HuH-7 (cell line): ENCODE measurements at regions not wholly inside any gene's neighbourhood (a gene's known extent, or its start where the extent isn't known, plus 50 kb on each side); places are given as distances from the start of the nearest gene placed in this dataset.

ENCODE experiments used
- DNase-seq: peaks from one replicate; pipeline ENCODE4 v3.0.0; 2011; ENCODE audit warnings: low spot score

DNA sequence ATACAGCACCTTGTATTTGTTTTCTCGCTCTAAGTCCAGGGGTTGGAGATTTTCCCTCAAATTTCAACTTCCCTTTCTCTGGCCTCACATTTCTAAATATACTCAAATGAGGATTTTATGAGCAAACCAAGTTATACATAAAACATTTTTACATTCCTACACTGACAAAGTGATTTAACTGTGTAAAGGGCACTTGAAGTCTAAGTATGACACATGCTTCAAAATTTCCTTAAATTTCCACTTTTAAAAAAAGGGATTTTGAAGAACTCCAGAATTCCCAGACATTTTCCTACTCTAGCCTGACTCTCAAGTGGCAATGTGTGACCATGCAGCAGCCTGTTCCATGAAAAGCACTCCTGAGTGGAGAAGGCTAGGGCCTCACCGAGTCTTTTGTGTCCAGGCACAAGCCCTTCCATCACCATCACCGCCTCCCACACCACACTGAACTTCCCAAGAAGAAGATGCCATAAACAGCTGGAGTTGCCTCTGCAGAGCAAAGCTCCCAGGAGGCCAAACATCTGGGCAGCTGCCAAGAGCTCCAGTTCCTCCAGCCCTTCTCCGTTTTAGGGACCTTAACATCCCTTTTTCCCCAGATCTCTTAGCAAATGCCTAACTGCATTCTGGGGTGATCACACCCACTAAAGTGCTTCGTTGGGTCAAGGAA lies 68.9 kb downstream of the NCR2 start:
- DNase-seq: no peak

DNA sequence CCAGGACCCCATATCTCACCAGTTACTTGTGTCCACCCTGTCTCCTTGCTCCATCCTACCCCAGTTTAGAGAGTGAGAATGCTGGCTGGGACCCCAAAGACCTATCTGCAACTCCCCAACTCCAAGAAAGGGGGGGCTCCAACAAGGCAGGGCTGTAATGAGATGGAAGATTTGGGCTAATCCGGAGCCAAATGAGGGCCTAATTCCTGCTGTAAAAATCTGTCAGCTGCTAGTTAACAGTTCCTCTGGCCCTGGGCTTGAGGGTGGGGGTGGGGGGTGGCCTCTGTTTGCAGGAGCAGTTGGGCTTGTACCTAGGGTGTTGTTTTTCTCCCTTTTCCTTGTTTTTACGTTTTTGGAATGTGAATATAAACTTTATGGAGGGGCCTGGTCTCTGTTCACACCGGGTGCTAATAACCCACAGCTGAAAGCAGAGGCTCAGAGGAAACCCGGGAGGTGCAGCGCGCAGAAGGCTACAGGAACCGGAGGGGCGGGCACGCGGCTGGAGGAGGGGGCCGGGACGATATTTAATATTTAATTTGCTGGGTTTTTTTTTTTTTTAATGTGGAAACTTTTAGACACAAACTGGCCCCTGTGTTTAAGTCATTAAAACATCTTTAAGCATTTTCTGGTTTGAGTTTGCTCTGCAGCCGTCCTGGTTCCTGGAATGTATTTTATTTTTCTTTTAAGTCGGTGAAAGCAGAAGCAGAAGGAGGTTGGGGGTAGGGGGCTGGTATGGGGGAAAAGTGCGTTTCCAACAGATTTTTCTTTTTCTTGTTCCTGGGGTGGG lies 70.7 kb downstream of the NCR2 start:
- DNase-seq: no peak

DNA sequence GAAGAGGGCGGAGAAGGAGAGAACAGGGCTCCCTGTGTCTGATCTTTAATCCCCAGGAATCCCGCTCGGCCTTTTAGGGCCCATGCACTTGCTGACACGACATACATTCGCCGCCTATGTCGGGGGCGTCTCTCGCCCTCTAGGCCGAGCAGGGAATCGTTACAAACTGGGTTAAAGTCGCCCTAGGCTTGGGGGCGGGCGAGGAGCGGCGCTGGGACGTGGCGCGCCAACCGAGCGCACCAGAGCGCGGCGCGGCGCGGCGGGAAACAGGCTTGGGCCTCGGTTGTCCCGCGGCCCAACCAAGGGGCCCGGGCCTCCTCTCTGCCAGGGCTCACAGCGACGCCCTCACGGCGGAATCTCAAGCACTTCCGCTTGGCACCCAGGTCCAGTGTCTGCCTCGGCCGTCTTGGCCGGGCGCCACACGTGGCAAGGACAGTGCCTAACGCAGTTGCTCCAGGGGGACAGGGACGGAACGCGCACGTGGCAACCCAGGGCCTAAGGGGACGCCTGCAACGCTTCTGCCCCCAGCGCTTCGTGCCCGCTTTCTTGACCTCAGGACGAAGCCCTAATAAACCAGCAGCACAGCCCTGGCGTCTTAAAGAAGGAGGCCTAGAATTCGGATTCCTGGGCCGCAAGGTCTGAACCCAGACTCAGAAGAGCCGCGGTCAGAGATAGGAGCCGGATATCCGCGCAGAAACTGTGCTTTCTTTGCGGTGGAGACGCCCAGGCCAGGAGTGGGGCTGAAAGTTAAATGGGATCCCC lies 71.5 kb downstream of the NCR2 start:
- DNase-seq: no peak

DNA sequence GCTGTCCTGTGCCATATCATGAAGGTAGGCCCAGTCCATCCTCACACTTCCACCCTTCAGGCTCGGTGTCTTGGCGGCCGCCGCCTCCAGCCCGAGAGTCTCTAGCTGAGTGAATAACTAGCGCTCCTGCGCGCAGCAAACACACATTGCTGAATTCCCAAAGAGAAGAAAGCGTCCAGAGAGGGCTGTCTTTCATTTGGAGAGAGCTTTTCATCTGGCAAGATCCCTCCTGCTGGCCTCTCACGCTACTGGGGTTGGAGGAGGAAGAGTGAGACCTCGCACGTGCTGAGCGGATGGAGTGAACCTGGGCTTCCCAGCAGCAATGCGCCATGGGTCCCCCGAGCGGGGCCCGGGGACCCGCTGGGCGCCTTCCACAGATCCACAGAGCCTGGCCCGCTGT lies 73.2 kb downstream of the NCR2 start:
- DNase-seq: no peak

DNA sequence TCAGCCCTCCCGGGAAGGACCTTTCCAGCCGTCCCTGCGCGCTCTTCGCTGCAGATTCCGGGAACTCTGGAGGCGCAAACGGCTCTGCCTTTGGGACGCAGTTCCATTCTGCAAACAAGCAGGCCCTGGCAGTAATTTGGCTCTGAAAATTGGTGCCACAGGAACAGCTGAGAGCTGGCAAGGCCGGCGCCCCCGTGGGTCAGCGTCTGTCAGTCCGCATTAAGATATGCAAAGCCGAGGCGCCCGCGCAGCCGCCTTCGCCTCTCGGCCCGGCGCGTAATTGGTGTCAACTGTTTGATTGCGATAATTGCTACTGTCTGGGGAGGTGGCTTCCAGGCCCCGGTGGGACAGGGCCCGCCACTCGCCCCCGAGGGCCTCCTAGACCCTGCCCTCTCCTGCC lies 73.6 kb downstream of the NCR2 start:
- no peak for DNase-seq

DNA sequence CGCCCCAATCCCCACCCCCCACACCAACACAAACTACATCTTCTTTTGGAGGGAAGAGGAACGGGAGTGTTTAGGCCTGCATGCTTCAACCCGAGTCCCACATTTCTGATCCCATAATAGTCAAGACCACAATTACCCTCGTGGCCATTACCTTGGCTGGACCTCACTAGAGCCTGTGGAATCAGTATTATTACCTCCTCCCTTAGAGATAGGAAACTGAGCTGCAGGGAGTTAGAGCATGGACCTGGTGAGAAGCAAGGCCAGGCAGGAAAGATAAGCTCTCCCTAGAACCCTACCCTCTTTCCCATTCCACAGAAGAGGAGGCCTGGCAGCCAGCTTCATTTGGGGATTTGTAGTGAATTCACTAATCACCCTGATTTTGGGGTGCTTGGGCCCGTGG lies 74.1 kb downstream of the NCR2 start:
- DNase-seq: no peak

DNA sequence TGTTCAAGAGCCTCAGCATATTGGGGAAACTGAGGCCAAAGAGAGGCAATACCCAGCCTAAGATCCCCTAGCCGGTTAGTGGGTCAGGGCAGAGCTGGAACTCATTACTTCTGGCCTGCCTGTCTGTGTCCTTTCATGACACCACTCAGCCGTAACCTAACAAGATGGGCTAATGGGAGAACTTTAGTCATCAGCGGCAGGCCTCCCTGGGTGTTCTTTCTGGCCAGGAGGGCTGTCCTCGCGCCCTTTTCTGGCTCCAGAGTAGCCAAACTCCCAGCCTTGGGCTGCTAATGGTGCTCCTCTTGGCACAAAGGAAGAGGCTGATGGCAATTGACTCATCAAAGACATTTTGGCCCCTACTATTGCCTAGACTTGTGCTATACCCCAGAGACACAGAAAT lies 76.6 kb downstream of the NCR2 start:
- DNase-seq: no peak

DNA sequence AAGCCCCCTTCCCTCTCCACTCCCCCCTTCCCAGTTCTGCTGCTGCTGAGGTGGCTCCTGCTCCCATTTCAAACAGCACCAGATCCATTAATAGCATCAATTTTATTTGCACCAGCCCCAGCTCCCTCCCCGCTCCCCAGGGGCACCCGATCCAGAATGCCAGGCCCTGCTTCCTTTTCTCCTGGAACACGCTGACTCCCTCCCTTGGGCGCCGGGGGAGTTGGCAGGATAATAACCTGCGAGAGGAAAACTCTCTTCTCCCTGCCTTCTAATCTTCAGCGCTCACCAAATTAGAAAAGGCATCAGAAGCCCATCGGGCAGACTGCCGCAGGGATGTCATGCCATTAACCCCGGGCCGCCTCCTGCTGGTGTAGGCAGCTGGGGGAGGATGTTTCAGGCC lies 77.8 kb downstream of the NCR2 start:
- no peak for DNase-seq

DNA sequence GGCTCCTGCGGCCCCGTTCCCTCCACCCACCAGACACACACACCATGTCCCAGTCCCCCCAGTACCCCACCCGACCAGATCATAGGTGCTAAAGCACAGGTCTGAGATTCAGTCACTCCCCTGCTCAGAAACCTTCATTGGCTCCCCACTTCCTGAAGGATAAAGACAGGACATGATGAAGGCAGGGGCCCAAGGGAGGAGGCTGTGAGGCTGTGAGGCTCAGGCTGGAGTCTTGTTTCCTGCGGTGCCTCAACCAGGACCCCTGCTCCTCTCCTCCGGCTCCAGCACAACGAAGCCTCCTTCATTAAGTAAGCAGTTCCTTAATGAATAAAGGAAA lies 81.1 kb downstream of the NCR2 start:
- no peak for DNase-seq

DNA sequence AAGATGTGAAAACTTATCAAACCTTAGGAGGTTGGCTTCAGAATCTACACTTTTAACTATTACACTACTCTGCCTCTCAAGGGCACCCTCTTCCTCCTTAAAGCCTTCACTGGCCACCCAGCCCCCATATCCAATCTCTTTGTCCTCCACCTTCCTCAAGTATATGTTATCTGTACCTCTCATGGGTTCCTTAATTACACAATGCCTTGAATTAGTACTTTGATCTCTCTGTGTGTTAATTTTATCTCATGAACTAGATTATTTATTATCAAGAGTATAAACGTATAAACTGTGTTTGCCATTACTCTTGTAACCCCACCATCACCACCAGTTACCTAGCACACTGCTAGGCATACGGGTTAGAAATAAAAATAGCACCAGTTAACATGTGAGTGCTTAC lies 83.3 kb downstream of the NCR2 start:
- no peak for DNase-seq

DNA sequence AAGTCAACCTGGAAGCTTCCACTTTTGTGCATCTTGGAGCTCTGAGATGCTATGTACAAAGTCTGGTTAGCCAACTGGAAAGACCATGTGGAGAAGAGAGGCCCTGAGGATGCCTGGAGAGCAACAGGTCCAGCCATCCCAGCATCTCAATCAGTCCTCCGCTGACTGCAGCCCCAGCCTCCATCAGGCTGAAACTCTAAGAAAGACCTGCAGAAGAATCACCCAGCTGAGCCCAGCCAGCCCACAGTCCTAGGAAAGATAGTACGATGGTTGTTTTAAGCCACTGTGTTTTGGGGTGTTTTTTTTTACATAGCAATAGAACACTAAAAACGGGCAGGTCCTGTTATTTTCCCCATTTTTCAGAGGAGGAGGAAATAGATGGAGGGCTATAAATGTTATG lies 84.0 kb downstream of the NCR2 start:
- DNase-seq: no peak

DNA sequence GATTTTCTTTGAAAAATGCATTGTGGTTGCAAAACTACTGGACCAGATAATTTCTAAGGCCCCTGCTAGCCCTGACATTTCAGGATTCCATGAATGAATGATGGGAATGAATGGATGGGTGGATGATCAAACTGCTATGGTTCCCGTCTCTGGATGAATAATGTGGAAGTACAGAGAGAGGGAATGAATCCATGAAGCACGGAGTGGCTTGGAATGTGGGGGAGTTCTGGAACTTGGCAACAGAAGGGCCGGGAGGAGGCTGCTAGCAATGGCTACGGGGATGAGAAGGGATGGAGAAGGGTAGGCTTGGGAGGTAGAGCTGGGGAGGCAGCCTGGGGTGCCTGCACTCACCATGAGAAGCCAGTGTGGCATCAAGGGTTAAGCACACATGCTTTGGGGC lies 84.8 kb downstream of the NCR2 start:
- DNase-seq: no peak

DNA sequence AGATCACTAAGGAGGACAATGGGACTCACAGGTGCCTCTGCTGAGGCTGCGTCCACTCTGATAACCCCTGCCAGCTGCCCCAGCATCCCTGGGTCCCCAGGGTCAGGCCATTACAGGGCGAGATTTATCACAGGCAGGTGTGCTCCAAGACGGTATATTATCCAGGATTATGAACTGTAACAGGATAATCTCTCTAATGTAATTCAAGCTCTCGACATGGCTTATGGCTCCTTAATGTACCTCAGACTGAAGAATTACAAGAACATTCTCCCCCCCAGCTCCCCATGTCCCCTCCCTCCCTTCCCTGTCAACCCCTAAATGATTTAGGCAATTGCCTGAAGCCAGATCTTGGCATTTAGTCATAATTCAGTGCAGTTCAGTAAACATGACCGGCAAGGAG lies 86.8 kb downstream of the NCR2 start:
- no peak for DNase-seq

DNA sequence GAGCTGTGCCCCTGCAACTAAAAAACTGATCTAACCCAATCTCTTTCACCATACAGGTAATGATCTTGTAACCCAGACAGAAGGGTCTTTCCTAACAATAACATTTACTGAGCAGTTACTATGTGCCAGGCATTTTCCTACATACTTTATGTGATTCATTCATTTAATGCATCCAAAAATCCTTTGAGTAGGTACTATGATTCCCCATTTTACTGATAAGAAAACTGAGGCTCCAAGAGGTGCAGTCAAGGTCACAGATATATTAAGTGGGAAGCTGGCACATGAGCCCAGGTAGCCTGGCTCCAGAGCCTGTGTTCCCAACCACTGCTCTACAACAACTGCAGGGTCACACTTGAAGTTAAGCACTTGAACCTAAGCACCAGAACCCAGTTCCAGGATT lies 87.6 kb downstream of the NCR2 start:
- no peak for DNase-seq

DNA sequence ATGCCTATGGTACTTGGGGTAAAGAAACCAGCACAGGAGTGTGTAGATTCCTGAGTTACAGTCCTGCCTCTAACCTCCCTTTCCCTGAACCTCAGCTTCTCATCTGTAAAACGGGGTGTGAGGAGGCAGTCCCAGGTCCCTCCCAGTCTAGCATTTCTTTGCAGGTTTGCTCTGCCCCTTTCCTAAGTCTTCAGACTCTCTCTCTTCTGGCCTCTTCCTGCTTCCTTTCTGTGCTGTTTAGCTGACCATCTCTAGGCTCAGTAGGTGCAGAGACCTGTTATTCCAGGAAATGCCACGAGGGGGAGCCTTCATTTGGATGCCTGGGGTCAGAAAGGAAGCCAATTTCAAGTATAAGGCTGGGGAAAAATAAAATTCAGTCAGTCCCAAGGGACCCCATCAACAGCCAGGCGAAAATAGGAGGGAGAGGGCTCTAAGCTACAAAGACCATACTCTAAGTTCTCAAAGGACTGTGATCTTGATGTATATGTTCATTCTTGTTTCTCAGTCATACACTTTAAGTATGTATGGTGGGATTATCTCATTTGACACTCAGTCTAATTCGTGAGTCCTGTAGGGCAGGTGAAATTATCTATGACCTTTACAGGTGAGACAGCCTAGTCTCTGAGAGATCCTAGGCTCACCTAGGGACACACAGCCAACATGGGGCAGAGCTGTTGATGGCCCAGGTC lies 89.1 kb downstream of the NCR2 start:
- peak; percentile 84 for DNase-seq

DNA sequence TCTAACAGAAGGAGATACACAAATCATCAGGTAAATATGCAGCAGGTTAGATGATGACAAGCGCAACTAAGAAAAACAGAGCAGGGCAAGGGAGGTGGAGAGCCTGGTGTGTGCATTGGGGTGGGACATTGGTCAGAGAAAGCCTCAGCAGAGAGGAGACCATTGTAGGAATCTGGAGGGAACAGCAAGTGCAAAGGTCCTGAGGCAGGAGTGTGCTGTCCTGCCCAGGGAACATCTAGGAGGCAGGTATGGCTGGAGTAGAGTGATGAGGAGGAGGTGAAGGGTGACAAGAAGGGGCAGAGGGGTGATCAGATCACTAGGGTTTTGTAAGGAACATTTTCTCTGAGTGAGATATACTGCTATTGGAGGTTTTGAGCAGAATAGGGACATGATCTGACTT lies 90.1 kb downstream of the NCR2 start:
- no peak for DNase-seq

DNA sequence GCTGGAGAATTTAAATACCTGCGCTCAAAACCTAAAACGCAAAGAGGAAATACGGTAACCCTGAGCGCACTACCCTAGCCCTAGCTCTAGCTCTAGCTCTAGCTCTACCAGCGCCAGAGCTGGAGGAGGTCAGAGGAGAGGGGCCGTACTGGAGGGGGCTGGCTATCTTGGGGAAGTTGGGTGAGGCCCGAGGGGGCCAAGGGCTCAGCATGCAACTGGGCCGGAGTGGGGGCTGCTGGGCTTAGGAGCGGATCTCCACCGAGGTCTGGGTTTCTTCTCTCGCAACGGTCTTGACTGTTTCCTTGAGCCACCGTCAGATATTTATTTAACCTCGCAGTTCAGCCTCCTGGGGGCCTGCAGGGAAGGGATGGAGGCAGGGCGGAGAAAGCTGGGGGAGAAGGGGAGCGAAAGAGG lies 91.0 kb downstream of the NCR2 start:
- DNase-seq: no peak

DNA sequence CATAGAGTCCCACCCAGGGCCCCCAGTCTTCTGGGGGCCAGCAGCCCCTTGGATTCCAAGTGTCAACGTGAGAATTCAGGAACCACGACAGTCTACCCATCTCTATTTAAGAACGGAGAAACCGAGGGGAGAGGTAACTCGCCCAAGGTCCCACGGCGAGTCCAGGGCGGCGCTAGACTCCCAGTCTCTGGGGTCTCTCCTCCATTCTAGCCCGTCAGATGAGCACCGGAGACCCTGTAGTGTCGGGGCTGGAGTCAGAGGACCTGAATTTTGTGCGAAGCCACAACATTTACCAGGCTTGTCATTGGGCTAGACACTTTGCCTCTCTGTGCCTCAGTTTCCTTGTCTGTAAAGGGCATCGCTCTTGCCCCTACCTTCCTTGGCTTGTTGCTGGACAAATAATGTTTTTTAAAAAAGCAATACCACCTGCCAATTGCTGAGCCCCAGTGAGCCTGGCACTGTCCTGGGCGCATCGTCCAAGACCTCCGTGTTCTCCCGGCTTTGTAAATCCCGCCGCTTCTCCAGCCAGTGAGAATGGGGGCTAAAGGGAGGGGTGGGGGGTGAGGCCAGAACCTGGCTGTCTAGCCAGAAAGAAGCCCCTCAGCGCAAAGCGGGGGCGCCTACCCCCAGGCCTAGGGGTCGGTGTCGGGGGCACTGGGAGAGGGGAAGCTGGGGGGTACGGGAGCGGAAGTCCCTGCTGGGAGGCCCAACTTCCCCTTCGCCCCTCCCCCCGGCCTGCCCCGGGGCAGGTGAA lies 91.7 kb downstream of the NCR2 start:
- no peak for DNase-seq

DNA sequence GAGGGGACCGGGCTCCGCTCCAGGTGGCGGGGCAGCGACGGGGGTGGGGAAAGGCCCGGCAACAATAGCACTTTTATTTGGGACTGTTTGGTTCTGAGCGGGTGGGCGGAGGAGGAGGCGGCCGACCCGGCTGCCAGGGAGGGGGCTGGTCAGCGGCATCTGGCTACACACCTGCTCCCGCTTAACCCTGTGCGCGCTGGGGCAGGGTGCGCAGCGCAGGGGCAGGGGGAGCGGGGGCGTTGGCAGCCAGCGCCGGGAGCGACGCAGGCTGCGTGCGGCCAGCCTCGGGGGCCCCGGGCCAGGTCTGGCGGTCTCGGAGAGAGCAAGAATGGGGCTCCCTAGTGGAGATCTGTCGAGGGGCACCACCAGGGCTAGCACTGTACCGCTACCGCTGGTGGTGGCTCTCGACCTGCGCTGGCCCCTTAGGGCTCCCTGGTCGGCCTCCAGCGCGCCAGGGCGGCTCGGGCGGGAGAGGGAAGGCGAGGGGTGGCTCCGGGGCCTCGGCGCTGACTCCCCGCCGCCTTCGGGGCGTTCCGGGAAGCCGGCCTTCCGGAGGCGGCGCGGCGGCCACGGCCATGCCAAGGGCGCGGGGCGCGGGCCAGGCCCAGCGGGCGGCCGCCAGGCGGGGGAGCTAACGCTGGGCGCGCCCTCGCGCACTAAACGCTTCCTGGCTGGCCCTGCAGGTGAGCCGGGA lies 92.4 kb downstream of the NCR2 start:
- peak; percentile 54 for DNase-seq

DNA sequence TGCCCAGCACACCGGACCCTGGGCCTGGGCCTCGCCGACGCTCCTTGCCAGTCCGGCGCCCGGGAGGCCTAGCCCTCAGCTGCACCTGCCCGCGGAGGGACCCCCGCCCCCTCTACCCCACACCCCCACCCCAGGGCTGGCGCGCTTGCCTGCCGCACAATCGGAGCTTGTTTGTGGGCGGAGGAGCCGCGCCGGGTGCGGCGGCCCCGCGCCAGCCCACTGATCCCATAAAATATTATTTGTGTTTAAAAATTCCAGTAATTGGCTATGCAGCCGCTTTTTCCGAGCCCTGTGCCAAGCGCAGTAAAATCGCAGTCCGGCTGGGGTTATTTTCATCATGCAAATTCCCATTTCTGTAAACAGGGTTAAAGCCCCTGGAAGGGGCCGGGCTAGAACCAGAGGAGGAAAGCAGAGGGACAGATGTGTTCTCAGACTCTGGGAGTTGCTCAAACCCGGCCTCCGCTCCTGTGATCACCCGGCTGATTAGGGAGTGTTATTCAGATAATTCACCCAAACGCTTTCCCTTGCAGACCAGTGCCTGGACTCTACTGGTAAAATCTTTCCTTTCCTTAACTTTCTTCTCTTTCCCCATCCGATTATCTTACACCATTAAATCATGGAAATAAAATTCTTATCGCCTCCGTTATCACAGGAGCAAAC lies 93.1 kb downstream of the NCR2 start:
- DNase-seq: no peak

DNA sequence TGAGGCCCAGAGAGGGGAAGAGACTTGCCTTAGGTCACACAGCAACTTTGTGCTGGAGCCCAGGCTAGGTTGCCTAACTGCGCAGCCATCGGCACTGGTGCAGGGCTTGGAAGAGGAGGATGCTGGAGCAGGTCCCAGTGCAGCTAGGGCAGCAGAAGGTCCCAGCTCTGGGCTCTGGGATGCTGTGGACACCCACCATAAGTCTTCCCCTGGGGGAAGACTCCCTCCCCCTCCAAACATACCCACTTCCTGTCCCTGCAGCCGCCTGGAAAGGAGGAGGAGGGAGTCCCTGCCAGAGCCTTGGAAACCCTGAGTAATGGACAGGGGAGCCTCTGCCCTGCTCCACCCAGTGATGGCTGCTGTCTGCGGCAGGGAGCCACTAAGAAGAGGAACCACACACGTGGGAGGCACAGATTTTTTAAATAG lies 93.6 kb downstream of the NCR2 start:
- DNase-seq: no peak
